PC-3 (cell line): ENCODE measurements at regions not wholly inside any gene's neighbourhood (a gene's known extent, or its start where the extent isn't known, plus 50 kb on each side); places are given as distances from the start of the nearest gene placed in this dataset.
"Not testable (repeated sequence)": the region's sequence is repeated elsewhere in the genome, so short reads cannot be mapped to it uniquely, and the experiment has no call there.

Source experiments
- ATAC-seq: fragments of 200-7000 bp; cut with Tn5 transposase; 2 replicates; pipeline ENCODE4 v1.9.1; 2020; ENCODE audit warnings: mild to moderate bottlenecking, moderate library complexity
- BruUV-seq: library from RNA; stranded (reverse); fragments of 400-500 nt; replicated peaks from 2 replicates; lab custom pipeline; 2021; lab: Mats Ljungman, UMichigan
- CTCF ChIA-PET: fragments of 300-600 bp; sonication (Branson Sonifier 250); formaldehyde crosslinking; loops from one replicate; lab custom pipeline; 2022; ENCODE audit warnings: antibody characterized with exemption; lab: Charles Lee
- POLR2A ChIA-PET: fragments of 300-600 bp; sonication (Branson Sonifier 250); formaldehyde crosslinking; loops from one replicate; lab custom pipeline; 2022; ENCODE audit warnings: antibody characterized with exemption; ENCODE audit not compliant: unreplicated experiment; lab: Charles Lee
- DNase-seq: peaks from one replicate; pipeline ENCODE4 v3.0.0-alpha.2; 2015
- H2AFZ ChIP-seq: fragments of 300-600 bp; sonication (generic); 2 replicates; pipeline ENCODE4 v1.6.0; 2016; ENCODE audit warnings: antibody characterized with exemption, low read length
- H3F3A ChIP-seq: fragments of 300-600 bp; sonication (generic); one replicate; pipeline ENCODE4 v1.6.0; 2017; ENCODE audit warnings: antibody characterized with exemption, low read length, control low read depth, mild to moderate bottlenecking; ENCODE audit not compliant: unreplicated experiment
- H3K27ac ChIP-seq: fragments of 300-600 bp; sonication (generic); 2 replicates; pipeline ENCODE4 v1.5.1; 2016; ENCODE audit warnings: mild to moderate bottlenecking, low read length
- H3K27me3 ChIP-seq: fragments of 300-600 bp; sonication (generic); 2 replicates; pipeline ENCODE4 v1.6.1; 2016; ENCODE audit warnings: low read length, mixed read lengths
- H3K36me3 ChIP-seq: fragments of 300-600 bp; sonication (generic); 2 replicates; pipeline ENCODE4 v1.6.1; 2016; ENCODE audit warnings: low read depth, mixed run types, low read length, mixed read lengths
- H3K4me1 ChIP-seq: fragments of 300-600 bp; sonication (generic); 2 replicates; pipeline ENCODE4 v1.5.1; 2016; ENCODE audit warnings: low read length; ENCODE audit not compliant: insufficient read depth
- H3K4me2 ChIP-seq: fragments of 300-600 bp; sonication (generic); 2 replicates; pipeline ENCODE4 v1.6.0; 2016; ENCODE audit warnings: low read length
- H3K4me3 ChIP-seq: fragments of 300-600 bp; sonication (generic); 2 replicates; pipeline ENCODE4 v1.5.1; 2016; ENCODE audit warnings: mild to moderate bottlenecking, low read length, mixed read lengths
- H3K79me2 ChIP-seq: fragments of 300-600 bp; sonication (generic); 2 replicates; pipeline ENCODE4 v1.6.1; 2017; ENCODE audit warnings: low read length, mixed read lengths
- H3K9ac ChIP-seq: fragments of 300-600 bp; sonication (generic); 2 replicates; pipeline ENCODE4 v1.6.0; 2016; ENCODE audit warnings: mild to moderate bottlenecking, low read length
- H3K9me2 ChIP-seq: fragments of 300-600 bp; sonication (generic); replicated peaks from 2 replicates; pipeline ENCODE4 v1.6.1; 2016; ENCODE audit warnings: mixed run types, low read length, mixed read lengths
- H3K9me3 ChIP-seq: fragments of 300-600 bp; sonication (generic); 2 replicates; pipeline ENCODE4 v1.6.1; 2016; ENCODE audit warnings: low read length, mixed read lengths
- H4K20me1 ChIP-seq: fragments of 300-600 bp; sonication (generic); 2 replicates; pipeline ENCODE4 v1.6.1; 2016; ENCODE audit warnings: low read length, mixed read lengths
- EZH2 ChIP-seq: fragments of 300-600 bp; sonication (generic); IDR thresholded peaks from one replicate; pipeline ENCODE4 v1.6.1; 2017; ENCODE audit warnings: antibody characterized with exemption, mild to moderate bottlenecking, low read length; ENCODE audit not compliant: unreplicated experiment
- EZH2phosphoT487 ChIP-seq: fragments of 300-600 bp; sonication (generic); IDR thresholded peaks from 2 replicates; pipeline ENCODE4 v1.6.1; 2018; ENCODE audit warnings: mild to moderate bottlenecking, antibody characterized with exemption, low read length, borderline replicate concordance
- intact Hi-C: fragments of 100-400 bp; cut with micrococcal nuclease; formaldehyde crosslinking; loops from 2 replicates; pipeline ENCODE4 v1.9.0; 2023
- TF ChIP-seq, protein P1 (sequence below): fragments of 300-600 bp; sonication (generic); conservative IDR thresholded peaks from 2 replicates; pipeline ENCODE4 v1.5.1; 2017; ENCODE audit warnings: antibody characterized with exemption, low read depth, mild to moderate bottlenecking, low read length

DNA sequence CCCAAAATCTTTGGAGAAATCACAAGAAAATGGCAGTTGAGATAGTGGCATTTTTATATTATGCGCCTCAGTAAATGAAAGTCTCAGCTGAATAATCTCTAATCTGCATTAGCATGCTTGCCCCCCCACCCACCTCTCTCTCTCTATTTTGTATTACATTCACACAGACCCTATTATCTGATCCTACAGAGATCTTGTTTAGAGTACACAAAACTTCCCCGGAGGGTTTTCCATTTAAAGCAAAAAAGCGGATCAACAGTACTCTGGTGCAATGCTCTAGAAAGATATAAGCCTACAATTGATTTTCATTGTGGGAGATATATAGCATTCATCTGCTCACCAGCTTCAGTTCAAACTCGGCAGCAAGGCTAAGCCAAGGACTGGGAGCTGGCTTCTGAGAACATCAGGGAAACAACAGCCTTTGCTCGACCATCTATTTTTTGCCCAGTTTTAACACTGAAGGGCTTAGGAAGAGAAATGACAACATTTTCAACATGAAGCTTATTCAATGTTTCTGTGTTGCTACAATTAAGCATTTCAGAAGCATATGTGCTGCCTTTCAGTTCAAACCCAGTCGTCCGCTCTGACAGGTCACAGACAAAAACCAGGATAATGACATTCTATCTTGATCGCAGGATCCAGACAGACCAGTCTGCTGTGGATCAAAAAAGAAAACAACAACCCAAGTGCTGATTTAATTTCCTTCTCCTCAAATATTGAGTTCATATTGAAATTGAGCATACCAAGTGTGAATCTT lies 137.6 kb upstream of the ATXN1 start:
- Histone ChIP-seq H3K79me2 (no peaks in the 10 kb centered on the region), H4K20me1 (no peaks in the 10 kb centered on the region), H3K4me1 (0 out of 2 replicates have a peak, but pooled peaks cover 7% of the 10 kb centered on the region), H3K4me3 (no peak overlapping the region), H2AFZ (no peak overlapping the region), H3K9me3 (no peaks in the 10 kb centered on the region), H3F3A (no peaks in the 10 kb centered on the region), H3K36me3 (no peaks in the 10 kb centered on the region), H3K9me2 (no peaks in the 10 kb centered on the region), H3K4me2 (no peak overlapping the region), H3K9ac (no peak overlapping the region), H3K27me3 (no peaks in the 10 kb centered on the region), H3K27ac (no peak overlapping the region)
- CTCF ChIA-PET = no interaction called here
- no peak for ATAC-seq
- BruUV-seq = no TSS peak
- intact Hi-C loops = no loop called here
- POLR2A ChIA-PET = interaction anchor here (0.6 kb wide), 1 partner anchor 124 kb away, joined by 3 read pairs; no protein-coding TSS in a partner anchor
- no peak for DNase-seq
- no peak for TF ChIP-seq EZH2phosphoT487
- TF ChIP-seq EZH2 = no peak
- TF ChIP-seq, protein P1, sequence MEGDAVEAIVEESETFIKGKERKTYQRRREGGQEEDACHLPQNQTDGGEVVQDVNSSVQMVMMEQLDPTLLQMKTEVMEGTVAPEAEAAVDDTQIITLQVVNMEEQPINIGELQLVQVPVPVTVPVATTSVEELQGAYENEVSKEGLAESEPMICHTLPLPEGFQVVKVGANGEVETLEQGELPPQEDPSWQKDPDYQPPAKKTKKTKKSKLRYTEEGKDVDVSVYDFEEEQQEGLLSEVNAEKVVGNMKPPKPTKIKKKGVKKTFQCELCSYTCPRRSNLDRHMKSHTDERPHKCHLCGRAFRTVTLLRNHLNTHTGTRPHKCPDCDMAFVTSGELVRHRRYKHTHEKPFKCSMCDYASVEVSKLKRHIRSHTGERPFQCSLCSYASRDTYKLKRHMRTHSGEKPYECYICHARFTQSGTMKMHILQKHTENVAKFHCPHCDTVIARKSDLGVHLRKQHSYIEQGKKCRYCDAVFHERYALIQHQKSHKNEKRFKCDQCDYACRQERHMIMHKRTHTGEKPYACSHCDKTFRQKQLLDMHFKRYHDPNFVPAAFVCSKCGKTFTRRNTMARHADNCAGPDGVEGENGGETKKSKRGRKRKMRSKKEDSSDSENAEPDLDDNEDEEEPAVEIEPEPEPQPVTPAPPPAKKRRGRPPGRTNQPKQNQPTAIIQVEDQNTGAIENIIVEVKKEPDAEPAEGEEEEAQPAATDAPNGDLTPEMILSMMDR = no peak

DNA sequence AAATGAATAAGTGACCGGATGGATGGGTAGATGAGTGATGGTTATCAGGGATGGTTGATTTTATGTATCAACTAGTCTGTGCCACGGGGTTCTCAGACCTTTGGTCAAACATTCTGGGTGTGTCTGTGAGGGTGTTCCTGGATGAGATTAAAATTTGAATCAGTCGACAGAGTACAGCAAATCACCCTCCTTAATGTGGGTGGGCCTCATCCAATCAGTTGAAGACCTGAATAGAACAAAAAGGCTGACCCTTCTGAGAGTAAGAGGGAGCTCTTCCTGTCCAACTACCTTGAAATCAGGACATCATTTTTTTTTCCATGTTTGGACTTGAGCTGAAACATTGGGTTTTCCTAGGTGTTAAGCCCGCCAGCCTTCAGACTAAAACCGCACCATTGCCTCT lies 136.4 kb upstream of the ATXN1 start:
- BruUV-seq = no TSS peak
- H3F3A ChIP-seq = no peaks in the 10 kb centered on the region
- ChIA-PET POLR2A (no interaction called here), CTCF (no interaction called here)
- H3K9ac ChIP-seq = no peak overlapping the region
- H3K27me3 ChIP-seq = no peaks in the 10 kb centered on the region
- 0 out of 2 replicates have a peak, but pooled peaks cover 7% of the 10 kb centered on the region for H3K4me1 ChIP-seq
- no peaks in the 10 kb centered on the region for H4K20me1 ChIP-seq
- intact Hi-C loops = no loop called here
- no peaks in the 10 kb centered on the region for H3K9me3 ChIP-seq
- no peaks in the 10 kb centered on the region for H3K36me3 ChIP-seq
- no peak overlapping the region for H3K4me3 ChIP-seq
- no peaks in the 10 kb centered on the region for H3K79me2 ChIP-seq
- H3K4me2 ChIP-seq = no peak overlapping the region
- ATAC-seq (no peak), DNase-seq (no peak)
- H3K9me2 ChIP-seq = no peaks in the 10 kb centered on the region
- no peak overlapping the region for H3K27ac ChIP-seq
- no peak overlapping the region for H2AFZ ChIP-seq
- TF ChIP-seq EZH2phosphoT487 (no peak), EZH2 (no peak)
- TF ChIP-seq, protein P1 = no peak

DNA sequence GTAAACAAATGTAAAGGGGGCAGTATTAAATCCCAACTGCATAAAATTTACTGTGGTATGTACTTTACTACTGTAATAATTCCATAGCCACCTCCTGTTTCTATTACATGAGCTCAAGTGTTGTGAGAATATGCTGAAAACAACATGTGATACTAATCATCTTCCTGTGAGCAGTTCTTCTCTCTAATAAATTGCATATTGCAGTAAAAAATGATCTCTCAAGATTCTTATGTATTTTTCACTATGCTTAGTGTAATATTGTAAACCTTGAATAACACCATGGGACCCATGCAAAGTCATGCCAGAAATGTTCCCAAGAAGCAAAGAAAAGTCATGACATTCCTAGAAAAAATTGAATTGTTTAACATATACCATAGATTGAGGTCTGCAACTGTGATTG lies 133.0 kb upstream of the ATXN1 start:
- Histone ChIP-seq H3K9ac (no peak overlapping the region), H3K9me3 (no peaks in the 10 kb centered on the region), H3K9me2 (no peaks in the 10 kb centered on the region), H4K20me1 (no peaks in the 10 kb centered on the region), H3F3A (no peaks in the 10 kb centered on the region), H3K27ac (no peak overlapping the region), H3K79me2 (no peaks in the 10 kb centered on the region), H3K4me1 (no peaks in the 10 kb centered on the region; the same call in 1 of the 2 replicates), H3K4me3 (no peak overlapping the region), H3K36me3 (no peaks in the 10 kb centered on the region), H3K4me2 (no peak overlapping the region), H3K27me3 (no peaks in the 10 kb centered on the region), H2AFZ (no peak overlapping the region)
- intact Hi-C loops = no loop called here
- ChIA-PET CTCF (no interaction called here), POLR2A (no interaction called here)
- DNase-seq (no peak), ATAC-seq (no peak)
- BruUV-seq = no TSS peak
- no peak for TF ChIP-seq EZH2phosphoT487
- TF ChIP-seq, protein P1 = no peak

DNA sequence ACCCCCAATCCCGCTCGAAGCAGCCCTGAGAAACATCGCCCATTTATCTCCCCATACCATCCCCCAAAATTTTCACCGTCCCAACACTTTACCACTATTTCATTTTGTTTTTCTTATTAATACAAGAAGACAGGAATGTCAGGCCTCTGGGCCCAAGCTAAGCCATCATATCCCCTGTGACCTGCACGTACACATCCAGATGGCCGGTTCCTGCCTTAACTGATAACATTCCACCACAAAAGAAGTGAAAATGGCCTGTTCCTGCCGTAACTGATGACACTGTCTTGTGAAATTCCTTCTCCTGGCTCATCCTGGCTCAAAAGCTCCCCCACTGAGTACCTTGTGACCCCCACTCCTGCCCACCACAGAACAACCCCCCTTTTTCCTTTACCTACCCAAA lies 129.8 kb upstream of the ATXN1 start:
- BruUV-seq, H3K4me1 ChIP-seq, H3K79me2 ChIP-seq, ATAC-seq, H3K36me3 ChIP-seq, H3K27me3 ChIP-seq, H3F3A ChIP-seq, POLR2A ChIA-PET, H3K9me2 ChIP-seq, DNase-seq, CTCF ChIA-PET, H3K4me3 ChIP-seq, H3K4me2 ChIP-seq, H4K20me1 ChIP-seq, H3K27ac ChIP-seq, H2AFZ ChIP-seq, H3K9ac ChIP-seq, H3K9me3 ChIP-seq, intact Hi-C loops: not testable (repeated sequence)
